Osteoblast (primary cell): ENCODE measurements at regions not wholly inside any gene's neighbourhood (a gene's known extent, or its start where the extent isn't known, plus 50 kb on each side); places are given as distances from the start of the nearest gene placed in this dataset.

Experiments
- DNase-seq: peaks from one replicate; pipeline ENCODE4 v3.0.0; 2011; ENCODE audit warnings: low spot score, mixed read lengths; ENCODE audit not compliant: insufficient read length; ENCODE audit errors: missing footprints
- H2AFZ ChIP-seq: 2 replicates; pipeline ENCODE4 v1.6.0; 2011; ENCODE audit warnings: mild to moderate bottlenecking, low read length
- H3K27ac ChIP-seq: 2 replicates; pipeline ENCODE4 v1.5.1; 2011; ENCODE audit warnings: mild to moderate bottlenecking, low read depth, low read length, moderate library complexity
- H3K27me3 ChIP-seq: 2 replicates; pipeline ENCODE4 v1.6.0; 2012; ENCODE audit warnings: mild to moderate bottlenecking, control low read depth, inconsistent platforms, low read length, moderate library complexity; ENCODE audit not compliant: insufficient read depth
- H3K36me3 ChIP-seq: 2 replicates; pipeline ENCODE4 v1.5.1; 2011; ENCODE audit warnings: mild to moderate bottlenecking, low read length, control low read depth, moderate library complexity; ENCODE audit not compliant: insufficient read depth
- H3K4me1 ChIP-seq: 2 replicates; pipeline ENCODE4 v1.5.1; 2011; ENCODE audit warnings: mild to moderate bottlenecking, low read length, control low read depth, moderate library complexity; ENCODE audit not compliant: insufficient read depth
- H3K4me2 ChIP-seq: 2 replicates; pipeline ENCODE4 v1.6.0; 2011; ENCODE audit warnings: mild to moderate bottlenecking, low read length; ENCODE audit not compliant: insufficient read depth
- H3K4me3 ChIP-seq: fragments of 200-600 bp; sonication (generic); 3 replicates; pipeline ENCODE4 v1.5.1; 2012; ENCODE audit warnings: mild to moderate bottlenecking, low read length, inconsistent platforms; ENCODE audit not compliant: insufficient read depth
- H3K79me2 ChIP-seq: 2 replicates; pipeline ENCODE4 v1.6.0; 2012; ENCODE audit warnings: mild to moderate bottlenecking, low read length, control low read depth, inconsistent platforms; ENCODE audit not compliant: insufficient read depth
- H3K9me3 ChIP-seq: 2 replicates; pipeline ENCODE4 v1.5.1; 2011; ENCODE audit warnings: low read depth, low read length, control low read depth
- H4K20me1 ChIP-seq: 2 replicates; pipeline ENCODE4 v1.6.0; 2012; ENCODE audit warnings: mild to moderate bottlenecking, low read length, control low read depth; ENCODE audit not compliant: insufficient read depth
- TF ChIP-seq, protein P1 (sequence below): IDR thresholded peaks from 2 replicates; pipeline ENCODE4 v1.5.1; 2011; ENCODE audit warnings: mild to moderate bottlenecking, low read depth, low read length, moderate library complexity; ENCODE audit errors: extremely low read depth

DNA sequence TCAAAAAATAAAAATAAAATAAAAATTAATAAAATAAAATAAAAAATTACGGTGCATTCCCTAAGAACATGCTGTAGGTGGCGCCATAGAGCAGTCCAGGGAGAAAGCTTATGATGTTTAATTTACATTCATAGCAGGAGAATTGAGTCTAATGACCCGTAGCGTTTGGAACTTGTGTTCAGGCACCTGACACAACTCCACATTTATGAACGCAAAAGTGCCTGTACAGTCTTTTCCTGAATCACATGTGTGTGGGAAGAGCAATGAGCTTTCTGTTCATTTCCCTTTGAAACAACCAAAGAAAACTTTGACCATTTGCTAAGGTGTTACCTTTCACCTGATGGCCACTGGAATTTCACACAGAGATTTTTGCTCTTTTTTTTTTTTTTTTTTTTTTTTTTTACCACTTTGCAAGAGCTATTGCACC lies 60.6 kb upstream of the KCNA1 start:
- Histone ChIP-seq H2AFZ (no peak overlapping the region), H3K27ac (no peak overlapping the region), H3K4me2 (no peak overlapping the region), H3K27me3 (no peaks in the 10 kb centered on the region), H3K4me3 (no peak overlapping the region), H3K9me3 (no peaks in the 10 kb centered on the region), H3K36me3 (no peaks in the 10 kb centered on the region), H3K4me1 (no peaks in the 10 kb centered on the region), H3K79me2 (no peaks in the 10 kb centered on the region), H4K20me1 (no peaks in the 10 kb centered on the region)
- peak; percentile 81 for DNase-seq
- TF ChIP-seq, protein P1, sequence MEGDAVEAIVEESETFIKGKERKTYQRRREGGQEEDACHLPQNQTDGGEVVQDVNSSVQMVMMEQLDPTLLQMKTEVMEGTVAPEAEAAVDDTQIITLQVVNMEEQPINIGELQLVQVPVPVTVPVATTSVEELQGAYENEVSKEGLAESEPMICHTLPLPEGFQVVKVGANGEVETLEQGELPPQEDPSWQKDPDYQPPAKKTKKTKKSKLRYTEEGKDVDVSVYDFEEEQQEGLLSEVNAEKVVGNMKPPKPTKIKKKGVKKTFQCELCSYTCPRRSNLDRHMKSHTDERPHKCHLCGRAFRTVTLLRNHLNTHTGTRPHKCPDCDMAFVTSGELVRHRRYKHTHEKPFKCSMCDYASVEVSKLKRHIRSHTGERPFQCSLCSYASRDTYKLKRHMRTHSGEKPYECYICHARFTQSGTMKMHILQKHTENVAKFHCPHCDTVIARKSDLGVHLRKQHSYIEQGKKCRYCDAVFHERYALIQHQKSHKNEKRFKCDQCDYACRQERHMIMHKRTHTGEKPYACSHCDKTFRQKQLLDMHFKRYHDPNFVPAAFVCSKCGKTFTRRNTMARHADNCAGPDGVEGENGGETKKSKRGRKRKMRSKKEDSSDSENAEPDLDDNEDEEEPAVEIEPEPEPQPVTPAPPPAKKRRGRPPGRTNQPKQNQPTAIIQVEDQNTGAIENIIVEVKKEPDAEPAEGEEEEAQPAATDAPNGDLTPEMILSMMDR, result peak; percentile 70

DNA sequence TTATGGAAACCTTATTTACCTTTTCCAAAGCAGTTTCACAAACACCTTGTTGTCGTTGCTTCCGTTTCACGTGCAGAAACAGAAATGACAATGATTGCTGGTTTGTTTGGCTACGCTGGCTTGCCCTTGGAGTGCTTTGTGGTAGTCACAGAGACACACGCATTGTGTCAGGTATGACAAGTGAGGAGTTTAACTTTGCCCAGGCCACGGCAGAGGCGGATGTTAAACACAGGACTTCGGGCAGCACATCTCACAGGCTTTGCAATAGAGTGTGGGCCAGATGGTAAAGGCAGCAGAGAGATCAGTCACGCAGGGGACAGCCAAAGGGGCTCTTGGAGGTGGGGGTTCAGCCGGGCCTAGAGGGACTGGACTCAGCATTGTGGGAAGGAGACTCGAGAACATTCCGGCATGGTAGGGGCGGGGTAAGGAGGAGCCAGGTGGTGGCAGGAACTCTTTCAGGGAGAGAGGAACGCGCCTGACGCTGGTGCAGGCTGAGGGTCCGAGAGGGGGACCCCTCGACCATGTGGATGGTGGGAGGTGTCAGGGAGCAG lies 59.8 kb upstream of the KCNA1 start:
- Histone ChIP-seq H3K9me3 (no peaks in the 10 kb centered on the region), H3K79me2 (no peaks in the 10 kb centered on the region), H3K36me3 (no peaks in the 10 kb centered on the region), H2AFZ (no peak overlapping the region), H3K27me3 (no peaks in the 10 kb centered on the region), H4K20me1 (no peaks in the 10 kb centered on the region), H3K4me2 (no peak overlapping the region), H3K27ac (no peak overlapping the region), H3K4me1 (no peaks in the 10 kb centered on the region), H3K4me3 (no peak overlapping the region)
- TF ChIP-seq, protein P1, result no peak
- DNase-seq, result no peak

DNA sequence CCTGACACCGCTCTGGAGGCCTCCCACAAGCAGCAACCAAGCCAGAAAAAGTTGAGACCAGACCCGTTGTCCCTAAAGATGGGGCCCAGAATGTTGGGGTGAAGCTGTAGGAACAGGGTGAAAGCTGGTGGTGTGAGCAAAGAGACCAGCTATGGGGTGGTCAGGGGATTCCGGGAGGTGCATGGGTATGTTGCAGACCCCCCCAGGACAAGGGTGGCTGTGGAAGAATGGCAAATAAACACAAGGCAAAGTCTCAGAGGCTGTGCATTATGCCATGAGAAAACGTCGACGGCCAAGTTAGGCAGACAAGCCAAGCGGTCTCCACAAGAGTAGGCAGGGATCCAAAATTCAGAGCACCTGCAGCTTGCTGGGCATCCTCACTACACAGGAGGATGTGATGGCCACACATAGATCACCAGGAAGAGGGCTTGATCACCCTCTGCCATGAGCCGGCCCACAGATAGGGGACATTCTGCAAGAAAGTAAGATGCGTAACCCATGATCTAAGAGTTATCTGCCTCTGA lies 58.8 kb upstream of the KCNA1 start:
- Histone ChIP-seq H4K20me1 (no peaks in the 10 kb centered on the region), H3K27ac (no peak overlapping the region), H3K9me3 (no peaks in the 10 kb centered on the region), H3K4me1 (no peaks in the 10 kb centered on the region), H3K79me2 (no peaks in the 10 kb centered on the region), H3K36me3 (no peaks in the 10 kb centered on the region), H3K27me3 (no peaks in the 10 kb centered on the region), H2AFZ (no peak overlapping the region), H3K4me3 (no peak overlapping the region), H3K4me2 (no peak overlapping the region)
- TF ChIP-seq, protein P1, result no peak
- no peak for DNase-seq

DNA sequence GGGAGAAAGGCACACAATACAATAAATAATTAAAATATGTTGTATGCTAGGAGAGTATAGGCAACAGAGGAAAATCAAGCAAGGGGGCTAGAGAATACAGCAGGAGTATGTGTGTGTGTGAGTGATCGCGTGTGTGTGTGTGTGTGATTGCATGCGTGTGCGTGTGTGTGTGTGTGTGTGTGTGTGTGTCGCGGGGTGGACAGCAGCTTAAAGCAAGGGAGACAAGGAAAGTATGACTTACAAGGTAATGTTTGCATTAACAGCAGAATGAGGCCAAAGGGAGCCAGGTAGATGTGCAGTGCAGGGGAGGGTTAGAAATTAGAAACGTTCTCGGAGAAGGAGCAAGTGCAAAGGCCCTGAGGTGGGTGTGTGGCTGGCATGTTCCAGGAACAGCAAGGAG lies 57.4 kb upstream of the KCNA1 start:
- Histone ChIP-seq H3K27ac (no peak overlapping the region), H4K20me1 (no peaks in the 10 kb centered on the region), H3K79me2 (no peaks in the 10 kb centered on the region), H2AFZ (no peak overlapping the region), H3K4me1 (no peaks in the 10 kb centered on the region), H3K27me3 (peaks cover 6% of the 10 kb centered on the region), H3K9me3 (no peaks in the 10 kb centered on the region), H3K36me3 (no peaks in the 10 kb centered on the region), H3K4me2 (no peak overlapping the region), H3K4me3 (no peak overlapping the region)
- no peak for DNase-seq
- TF ChIP-seq, protein P1, result no peak
